IMR-90 (cell line): ENCODE measurements at regions not wholly inside any gene's neighbourhood (a gene's known extent, or its start where the extent isn't known, plus 50 kb on each side); places are given as distances from the start of the nearest gene placed in this dataset.

Experiments used
- ATAC-seq: fragments of 200-7000 bp; cut with Tn5 transposase; 2 replicates; pipeline ENCODE4 v1.9.1; 2020; ENCODE audit warnings: low read depth, mild to moderate bottlenecking, moderate library complexity
- BruUV-seq: library from RNA; stranded (reverse); fragments of 400-500 nt; replicated peaks from 2 replicates; lab custom pipeline; 2021; lab: Mats Ljungman, UMichigan
- CTCF ChIA-PET: fragments of 300-600 bp; formaldehyde crosslinking; extraction: SDS; loops from one replicate; lab custom pipeline; 2021; ENCODE audit warnings: antibody characterized with exemption; lab: Yijun Ruan, JAX
- POLR2A ChIA-PET: fragments of 300-600 bp; sonication (Branson Sonifier 250); formaldehyde crosslinking; loops from one replicate; lab custom pipeline; 2022; ENCODE audit warnings: antibody characterized with exemption; ENCODE audit not compliant: unreplicated experiment; lab: Charles Lee
- DNase-seq: peaks from one replicate; pipeline ENCODE4 v3.0.0; 2013
- H2AFZ ChIP-seq: replicated peaks from 2 replicates; pipeline ENCODE3; 2013; ENCODE audit warnings: low read length, mild to moderate bottlenecking; ENCODE audit not compliant: poor library complexity
- H2AK5ac ChIP-seq: 2 replicates; pipeline ENCODE4 v1.6.1; 2013; ENCODE audit warnings: low read depth, low read length, inconsistent platforms
- H2AK9ac ChIP-seq: replicated peaks from 2 replicates; pipeline ENCODE3; 2013; ENCODE audit warnings: mild to moderate bottlenecking, low read depth, low read length, moderate library complexity; ENCODE audit not compliant: poor library complexity
- H2BK120ac ChIP-seq: 2 replicates; pipeline ENCODE4 v1.6.1; 2013; ENCODE audit warnings: low read depth, low read length, inconsistent platforms
- H2BK15ac ChIP-seq: 3 replicates; pipeline ENCODE4 v1.6.1; 2013; ENCODE audit warnings: low read depth, low read length, inconsistent platforms
- H2BK20ac ChIP-seq: 2 replicates; pipeline ENCODE4 v1.6.1; 2013; ENCODE audit warnings: low read depth, mild to moderate bottlenecking, inconsistent platforms, low read length, moderate library complexity
- H2BK5ac ChIP-seq: 2 replicates; pipeline ENCODE4 v1.6.1; 2013; ENCODE audit warnings: mild to moderate bottlenecking, low read depth, low read length, inconsistent platforms; ENCODE audit not compliant: poor library complexity, severe bottlenecking
- H3K14ac ChIP-seq: replicated peaks from 2 replicates; pipeline ENCODE4 v1.6.1; 2013; ENCODE audit warnings: low read depth, low read length, inconsistent platforms
- H3K18ac ChIP-seq: 2 replicates; pipeline ENCODE4 v1.6.1; 2013; ENCODE audit warnings: low read depth, low read length, control low read depth
- H3K23ac ChIP-seq: 2 replicates; pipeline ENCODE4 v1.6.1; 2013; ENCODE audit warnings: low read depth, low read length, inconsistent platforms
- H3K27ac ChIP-seq: 2 replicates; pipeline ENCODE4 v1.5.1; 2013; ENCODE audit warnings: mild to moderate bottlenecking, control low read depth, low read length; ENCODE audit not compliant: insufficient read depth
- H3K27me3 ChIP-seq: 2 replicates; pipeline ENCODE4 v1.6.1; 2013; ENCODE audit warnings: low read length; ENCODE audit not compliant: control insufficient read depth, insufficient read depth
- H3K36me3 ChIP-seq: 2 replicates; pipeline ENCODE4 v1.6.1; 2013; ENCODE audit warnings: low read length, mixed read lengths; ENCODE audit not compliant: control insufficient read depth, insufficient read depth
- H3K4ac ChIP-seq: 2 replicates; pipeline ENCODE4 v1.6.1; 2013; ENCODE audit warnings: low read depth, low read length, inconsistent platforms
- H3K4me1 ChIP-seq: 2 replicates; pipeline ENCODE4 v1.6.1; 2013; ENCODE audit warnings: low read length, mixed read lengths; ENCODE audit not compliant: control insufficient read depth, insufficient read depth
- H3K4me2 ChIP-seq: 2 replicates; pipeline ENCODE4 v1.6.1; 2013; ENCODE audit warnings: low read depth, mild to moderate bottlenecking, control low read depth, low read length, moderate library complexity
- H3K4me3 ChIP-seq: 2 replicates; pipeline ENCODE4 v1.5.1; 2013; ENCODE audit warnings: low read depth, mild to moderate bottlenecking, control low read depth, low read length, moderate library complexity; ENCODE audit not compliant: insufficient read depth
- H3K56ac ChIP-seq: 2 replicates; pipeline ENCODE4 v1.6.1; 2013; ENCODE audit warnings: low read length, inconsistent platforms; ENCODE audit not compliant: insufficient read depth; ENCODE audit errors: extremely low read depth
- H3K79me1 ChIP-seq, 2 experiments: 2 replicates each; pipeline ENCODE4 v1.6.1; 2013; ENCODE audit warnings: low read length in 2 of 2, inconsistent platforms in 1 of 2, low read depth in 1 of 2
- H3K9ac ChIP-seq: 2 replicates; pipeline ENCODE4 v1.6.1; 2013; ENCODE audit warnings: low read depth, low read length, control low read depth
- H3K9me1 ChIP-seq: 2 replicates; pipeline ENCODE4 v1.6.1; 2013; ENCODE audit warnings: low read length, inconsistent platforms; ENCODE audit not compliant: insufficient read depth
- H3K9me3 ChIP-seq: 2 replicates; pipeline ENCODE4 v1.6.1; 2013; ENCODE audit warnings: low read length; ENCODE audit not compliant: control insufficient read depth, insufficient read depth
- H4K20me1 ChIP-seq: 2 replicates; pipeline ENCODE4 v1.6.1; 2013; ENCODE audit warnings: low read length, inconsistent platforms; ENCODE audit not compliant: insufficient read depth
- H4K5ac ChIP-seq: 2 replicates; pipeline ENCODE4 v1.6.1; 2013; ENCODE audit warnings: mild to moderate bottlenecking, low read depth, low read length, control low read depth
- H4K8ac ChIP-seq, 2 experiments: 2 replicates each; pipeline ENCODE4 v1.6.1; 2013; ENCODE audit warnings: low read depth in 2 of 2, low read length in 2 of 2, control low read depth in 1 of 2, inconsistent platforms in 1 of 2
- H4K91ac ChIP-seq: 2 replicates; pipeline ENCODE4 v1.6.1; 2013; ENCODE audit warnings: low read depth, low read length, inconsistent platforms; ENCODE audit not compliant: insufficient read depth
- BHLHE40 ChIP-seq: fragments of 150-350 bp; IDR thresholded peaks from 2 replicates; pipeline ENCODE4 v1.6.1; 2016; ENCODE audit warnings: mild to moderate bottlenecking, low read depth, low read length
- CEBPB ChIP-seq: IDR thresholded peaks from 2 replicates; pipeline ENCODE4 v1.6.1; 2012; ENCODE audit warnings: low read depth, low read length, improper control_type of control experiment
- CTCF ChIP-seq: conservative IDR thresholded peaks from 2 replicates; pipeline ENCODE4 v1.5.1; 2012; ENCODE audit warnings: mild to moderate bottlenecking, low read depth, low read length, improper control_type of control experiment
- ELK1 ChIP-seq: fragments of 150-350 bp; IDR thresholded peaks from 2 replicates; pipeline ENCODE4 v1.6.1; 2016; ENCODE audit warnings: low read depth, mild to moderate bottlenecking, low read length, moderate library complexity, borderline replicate concordance
- FOS ChIP-seq: fragments of 150-350 bp; IDR thresholded peaks from 2 replicates; pipeline ENCODE4 v1.6.1; 2016; ENCODE audit warnings: low read depth, low read length
- MAFK ChIP-seq: IDR thresholded peaks from 2 replicates; pipeline ENCODE4 v1.6.1; 2012; ENCODE audit warnings: low read depth, low read length, improper control_type of control experiment
- MAZ ChIP-seq: IDR thresholded peaks from 2 replicates; pipeline ENCODE4 v1.6.1; 2012; ENCODE audit warnings: low read depth, mild to moderate bottlenecking, low read length, improper control_type of control experiment, moderate library complexity, borderline replicate concordance
- NFE2L2 ChIP-seq: fragments of 150-350 bp; IDR thresholded peaks from 2 replicates; pipeline ENCODE4 v1.6.1; 2016; ENCODE audit warnings: low read depth, mild to moderate bottlenecking, low read length
- POLR2A ChIP-seq: IDR thresholded peaks from 2 replicates; pipeline ENCODE4 v1.6.1; 2012; ENCODE audit warnings: mild to moderate bottlenecking, low read depth, low read length
- RCOR1 ChIP-seq: IDR thresholded peaks from 2 replicates; pipeline ENCODE4 v1.6.1; 2012; ENCODE audit warnings: mild to moderate bottlenecking, low read length, improper control_type of control experiment; ENCODE audit not compliant: insufficient replicate concordance
- SMC3 ChIP-seq: fragments of 150-350 bp; IDR thresholded peaks from 2 replicates; pipeline ENCODE4 v1.6.1; 2016; ENCODE audit warnings: low read depth, mild to moderate bottlenecking, antibody characterized with exemption, low read length, moderate library complexity
- USF2 ChIP-seq: fragments of 150-350 bp; IDR thresholded peaks from 2 replicates; pipeline ENCODE4 v1.6.1; 2017; ENCODE audit warnings: mild to moderate bottlenecking, antibody characterized with exemption, low read length, low read depth
- WGBS, 2 experiments: methylation state at CpG; one replicate each; pipeline versions ENCODE4 v1.1.5 to v1.1.7; 2013; ENCODE audit warnings: missing lambda C conversion rate in 2 of 2; ENCODE audit not compliant: insufficient read length in 1 of 2; ENCODE audit errors: extremely low coverage in 2 of 2; 5-methylcytosine and 5-hydroxymethylcytosine counted together
- dilution Hi-C: fragments of 300-500 bp; cut with HindIII; formaldehyde crosslinking; loops from one replicate; pipeline ENCODE4 v1.14.3; 2018; ENCODE audit warnings: low sequenced_read_pairs; ENCODE audit not compliant: unreplicated experiment
- in situ Hi-C: fragments of 300-500 bp; cut with MboI; formaldehyde crosslinking; loops from 3 replicates; pipeline ENCODE4 v1.14.3; 2019; ENCODE audit warnings: low sequenced_read_pairs, inconsistent platforms, mixed read lengths
- intact Hi-C: fragments of 100-400 bp; cut with micrococcal nuclease; formaldehyde crosslinking; loops from 2 replicates; pipeline ENCODE4 v1.10.0; 2022

GRCh38 chr16:17563323-17564091 lies 92.7 kb upstream of the XYLT1 start:
- CTCF ChIA-PET = interaction anchor here (0.6 kb wide), 1 partner anchor 370 kb away, joined by 3 read pairs; no protein-coding TSS in a partner anchor
- no TSS peak for BruUV-seq
- Histone ChIP-seq H3K4me3 (no peak overlapping the region), H3K9ac (no peak overlapping the region), H3K4me1 (no peaks in the 10 kb centered on the region), H2AFZ (no peak overlapping the region), H2BK15ac (no peak overlapping the region), H4K91ac (no peak overlapping the region), H3K9me3 (no peaks in the 10 kb centered on the region), H3K9me1 (no peaks in the 10 kb centered on the region), H4K20me1 (no peaks in the 10 kb centered on the region), H3K27ac (no peak overlapping the region), H3K56ac (no peak overlapping the region), H2BK20ac (no peak overlapping the region), H2AK5ac (no peak overlapping the region), H4K8ac (no peak overlapping the region), H3K27me3 (peaks cover 8% of the 10 kb centered on the region; the same call in 1 of the 2 replicates), H3K23ac (no peak overlapping the region), H2BK120ac (no peak overlapping the region), H3K4me2 (no peak overlapping the region), H3K36me3 (no peaks in the 10 kb centered on the region), H3K18ac (no peak overlapping the region), H4K5ac (no peak overlapping the region), H3K4ac (no peak overlapping the region), H3K14ac (no peak overlapping the region), H2BK5ac (no peak overlapping the region), H2AK9ac (no peak overlapping the region), H3K79me1 (no peaks in the 10 kb centered on the region)
- WGBS, 2 experiments = no CpG with 5 or more reads among the region's 8 CpGs
- ATAC-seq (no peak), DNase-seq (no peak)
- intact Hi-C loops = no loop called here
- dilution Hi-C loops = no loop called here
- in situ Hi-C loops = no loop called here
- POLR2A ChIA-PET = no interaction called here
- TF ChIP-seq CEBPB = no peak
- no peak for TF ChIP-seq MAFK
- TF ChIP-seq USF2 = no peak
- no peak for TF ChIP-seq NFE2L2
- TF ChIP-seq RCOR1 = no peak
- no peak for TF ChIP-seq FOS
- no peak for TF ChIP-seq ELK1
- TF ChIP-seq BHLHE40 = no peak
- no peak for TF ChIP-seq SMC3
- no peak for TF ChIP-seq MAZ
- TF ChIP-seq CTCF = no peak
- no peak for TF ChIP-seq POLR2A
